Heart left ventricle (tissue), 16 donors: ENCODE measurements at regions not wholly inside any gene's neighbourhood (a gene's known extent, or its start where the extent isn't known, plus 50 kb on each side); places are given as distances from the start of the nearest gene placed in this dataset.

Source experiments
- ATAC-seq, 4 donors: fragments of 200-7000 bp; cut with Tn5 transposase; one replicate each; pipeline ENCODE4 v1.9.1; 2020 to 2022; ENCODE audit warnings: moderate library complexity in 4 of 4, mild to moderate bottlenecking in 3 of 4, moderate number of reproducible peaks in 1 of 4
- DNase-seq, 5 donors: peaks; one replicate each; pipeline ENCODE4 v3.0.0-alpha.2; 2020
- H3K27ac ChIP-seq, 12 donors: fragments of 200-600 bp; sonication (generic) in 4 of 12; one replicate each; pipeline versions ENCODE4 v1.5.0 to v1.8.0; 2016 to 2022; ENCODE audit warnings: mild to moderate bottlenecking in 2 of 12
- H3K27me3 ChIP-seq, 9 donors: fragments of 200-600 bp; sonication (generic) in 2 of 9; one replicate each; pipeline versions ENCODE4 v1.5.1 to v1.8.0; 2016 to 2022; ENCODE audit warnings: mild to moderate bottlenecking in 3 of 9
- H3K36me3 ChIP-seq, 9 donors: fragments of 200-600 bp; sonication (generic) in 2 of 9; one replicate each; pipeline versions ENCODE4 v1.5.0 to v1.8.0; 2018 to 2022; ENCODE audit warnings: mild to moderate bottlenecking in 2 of 9
- H3K4me1 ChIP-seq, 12 donors: fragments of 200-600 bp; sonication (generic) in 4 of 12; one replicate each; pipeline versions ENCODE4 v1.5.0 to v1.8.0; 2016 to 2022; ENCODE audit warnings: mild to moderate bottlenecking in 3 of 12
- H3K4me3 ChIP-seq, 12 donors: fragments of 200-600 bp; sonication (generic) in 4 of 12; one replicate each; pipeline versions ENCODE4 v1.5.0 to v1.8.0; 2017 to 2022; ENCODE audit warnings: mild to moderate bottlenecking in 9 of 12, moderate library complexity in 4 of 12
- H3K9me3 ChIP-seq, 12 donors: fragments of 200-600 bp; sonication (generic) in 4 of 12; one replicate each; pipeline versions ENCODE4 v1.5.0 to v1.8.0; 2016 to 2022; ENCODE audit warnings: mild to moderate bottlenecking in 1 of 12
- POLR2A ChIP-seq, 2 donors: fragments of 450-650 bp; IDR thresholded peaks; one replicate each; pipeline ENCODE4 v1.6.1; 2017; ENCODE audit warnings: antibody characterized with exemption in 2 of 2, mild to moderate bottlenecking in 2 of 2, moderate library complexity in 2 of 2
- WGBS, 4 donors: extraction: QIAGEN DNeasy Blood & Tissue Kit in 2 of 4; methylation state at CpG; one replicate each; pipeline versions ENCODE4 v1.1.5 to v1.1.7; 2013 to 2018; 5-methylcytosine and 5-hydroxymethylcytosine counted together
- intact Hi-C, 10 donors: fragments of 100-400 bp; cut with DNase I; formaldehyde crosslinking; loops; one replicate each; pipeline versions ENCODE4 v1.11.1 to v1.14.2; 2022
- TF ChIP-seq, protein P1 (sequence below), 12 donors: fragments of 200-600 bp; sonication (generic) in 4 of 12; IDR thresholded peaks; one replicate each; pipeline versions ENCODE4 v1.5.0 to v1.8.0; 2018 to 2022; ENCODE audit warnings: antibody characterized with exemption in 12 of 12, mild to moderate bottlenecking in 5 of 12
- donor health status: ischemic (EF 13 %, LVEDD 7.1; RV severe dilation, severe dysfunction).
- donor health status: healthy with polysubstance abuse.
- donor health status: DM: no; HTN: yes; CAD: no.
- donor health status: DM: no; HTN: no; CAD: no.
- donor health status: ischemic (EF 25% LVEDD 6.9; RV normal size, moderate dysfunction).
- donor health status: ischemic (EF 25% LVEDD 5.7; RV mildly dilated, moderate dysfunction).
- donor health status: healthy.
- donor health status: DM: yes; HTN: yes; CAD: no.
- donor health status: ischemic (EF 35%, LVEDD 5.7; RV mildly dilated, moderate dysfunction).
- donor health status: nonischemic (EF 11% LVEDD 7.7; RV severe dilation, severe dysfunction).
- donor health status: DM: yes; HTN: yes; CAD: no.
- donor health status: PGD.
- donor health status: ischemic (EF 29% LVEDD 5.4; RV normal size, mild dysfunction).
- donor health status: nonischemic (EF 23%, LVEDD 6.1; RV moderate dilation, normal function).

GRCh38 chr16:82454566-82454965, 172.2 kb upstream of the CDH13 start:
- Histone ChIP-seq H3K4me3 (no peak overlapping the region), H3K27me3 (peaks cover 0 to 5% (median 0%) of the 10 kb centered on the region in 9 donors), H3K27ac (no peak overlapping the region), H3K4me1 (no peaks in the 10 kb centered on the region), H3K36me3 (no peaks in the 10 kb centered on the region), H3K9me3 (no peaks in the 10 kb centered on the region)
- 72 to 92% (median 89%) methylated on average over 6 of the region's 6 CpGs for WGBS, 4 donors
- intact Hi-C loops, result loop anchor here in 4 of 10 donors (10.0 kb wide), 4 partner anchors 90 to 190 kb away; no protein-coding TSS in a partner anchor
- TF ChIP-seq, protein P1, sequence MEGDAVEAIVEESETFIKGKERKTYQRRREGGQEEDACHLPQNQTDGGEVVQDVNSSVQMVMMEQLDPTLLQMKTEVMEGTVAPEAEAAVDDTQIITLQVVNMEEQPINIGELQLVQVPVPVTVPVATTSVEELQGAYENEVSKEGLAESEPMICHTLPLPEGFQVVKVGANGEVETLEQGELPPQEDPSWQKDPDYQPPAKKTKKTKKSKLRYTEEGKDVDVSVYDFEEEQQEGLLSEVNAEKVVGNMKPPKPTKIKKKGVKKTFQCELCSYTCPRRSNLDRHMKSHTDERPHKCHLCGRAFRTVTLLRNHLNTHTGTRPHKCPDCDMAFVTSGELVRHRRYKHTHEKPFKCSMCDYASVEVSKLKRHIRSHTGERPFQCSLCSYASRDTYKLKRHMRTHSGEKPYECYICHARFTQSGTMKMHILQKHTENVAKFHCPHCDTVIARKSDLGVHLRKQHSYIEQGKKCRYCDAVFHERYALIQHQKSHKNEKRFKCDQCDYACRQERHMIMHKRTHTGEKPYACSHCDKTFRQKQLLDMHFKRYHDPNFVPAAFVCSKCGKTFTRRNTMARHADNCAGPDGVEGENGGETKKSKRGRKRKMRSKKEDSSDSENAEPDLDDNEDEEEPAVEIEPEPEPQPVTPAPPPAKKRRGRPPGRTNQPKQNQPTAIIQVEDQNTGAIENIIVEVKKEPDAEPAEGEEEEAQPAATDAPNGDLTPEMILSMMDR (IDR thresholded peaks at IDR 0.05), result no peak
- TF ChIP-seq POLR2A (IDR thresholded peaks at IDR 0.05), result no peak
- ATAC-seq, result no peak
- DNase-seq, result no peak

DNA sequence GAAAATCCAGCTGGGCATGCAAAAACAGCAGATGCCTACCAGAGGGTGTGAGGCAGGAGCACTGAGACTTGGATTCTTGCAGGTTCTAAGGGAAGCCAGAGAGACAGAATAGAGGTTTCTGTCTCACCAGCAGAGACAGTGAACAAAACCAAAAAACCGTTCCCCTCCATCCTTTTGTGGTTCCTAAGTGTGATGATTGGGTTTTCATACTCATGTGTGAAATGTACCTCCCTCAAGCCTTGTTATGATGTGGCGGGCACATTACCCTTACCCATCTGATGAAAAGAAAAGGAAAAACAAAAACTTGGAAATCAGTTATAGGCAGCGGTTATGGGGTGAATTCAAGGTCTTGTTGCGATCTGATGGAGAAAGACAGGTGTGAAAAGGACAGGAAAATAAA, 172.6 kb upstream of the CDH13 start:
- intact Hi-C loops, result loop anchor here in 4 of 10 donors (10.0 kb wide), 4 partner anchors 89 to 189 kb away; no protein-coding TSS in a partner anchor
- TF ChIP-seq, protein P1 (IDR thresholded peaks at IDR 0.05), result no peak
- TF ChIP-seq POLR2A (IDR thresholded peaks at IDR 0.05), result no peak
- Histone ChIP-seq H3K4me3 (no peak overlapping the region), H3K9me3 (no peaks in the 10 kb centered on the region), H3K27me3 (peaks cover 0 to 5% (median 0%) of the 10 kb centered on the region in 9 donors), H3K27ac (no peak overlapping the region), H3K4me1 (no peaks in the 10 kb centered on the region), H3K36me3 (no peaks in the 10 kb centered on the region)
- DNase-seq, result no peak
- WGBS, 4 donors, result 89 to 94% (median 92%) methylated on average over 4 of the region's 4 CpGs
- ATAC-seq, result no peak

DNA sequence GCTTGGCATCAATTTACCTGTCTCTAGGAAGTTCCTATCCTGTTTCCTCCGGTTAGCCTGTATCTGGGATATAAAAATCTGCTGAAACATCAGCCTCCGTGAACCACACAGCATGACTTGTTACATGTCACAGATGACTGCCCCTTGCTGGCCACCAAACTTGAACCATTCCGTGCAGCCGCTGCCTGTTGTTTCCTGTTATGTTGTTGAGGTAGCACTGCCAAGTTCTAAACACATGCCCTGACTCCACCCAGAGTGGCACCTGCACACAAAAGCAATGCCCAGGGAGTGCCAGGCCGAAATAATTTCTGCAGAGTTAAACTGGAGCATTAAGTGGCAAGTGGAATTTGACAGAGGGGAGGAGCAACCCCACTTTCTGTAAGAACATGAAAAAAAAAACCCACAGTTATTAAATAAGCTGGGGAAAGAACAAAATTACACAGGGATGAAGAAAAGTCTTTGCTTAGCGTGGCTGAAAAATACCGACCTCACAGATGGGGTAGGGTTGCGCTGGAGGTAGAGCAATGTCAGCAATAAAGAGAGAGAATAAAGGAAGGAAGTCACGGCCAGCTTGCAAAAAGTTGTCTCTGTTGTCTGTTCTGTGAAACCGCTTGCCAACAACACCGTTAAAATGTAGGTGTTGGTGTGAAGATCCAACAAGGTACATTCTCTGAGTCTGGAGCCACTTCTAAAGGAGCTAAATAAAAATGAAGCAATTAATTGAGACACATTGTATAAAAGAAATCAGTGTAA, 174.6 kb upstream of the CDH13 start:
- Histone ChIP-seq H3K27me3 (peaks cover 0 to 5% (median 0%) of the 10 kb centered on the region in 9 donors), H3K9me3 (no peaks in the 10 kb centered on the region), H3K27ac (no peak overlapping the region), H3K4me3 (no peak overlapping the region), H3K4me1 (no peaks in the 10 kb centered on the region), H3K36me3 (no peaks in the 10 kb centered on the region)
- ATAC-seq (no peak), DNase-seq (no peak)
- intact Hi-C loops, result loop anchor here in 4 of 10 donors (10.0 kb wide), 4 partner anchors 87 to 187 kb away; no protein-coding TSS in a partner anchor
- TF ChIP-seq, protein P1 (IDR thresholded peaks at IDR 0.05), result no peak
- TF ChIP-seq POLR2A (IDR thresholded peaks at IDR 0.05), result no peak
- 81 to 86% (median 83%) methylated on average over 11 of the region's 11 CpGs for WGBS, 4 donors

GRCh38 chr16:82451449-82451848, 175.3 kb upstream of the CDH13 start:
- Histone ChIP-seq H3K4me3 (no peak overlapping the region), H3K36me3 (no peaks in the 10 kb centered on the region), H3K27me3 (peaks cover 0 to 5% (median 0%) of the 10 kb centered on the region in 9 donors), H3K9me3 (no peaks in the 10 kb centered on the region), H3K27ac (no peak overlapping the region), H3K4me1 (no peaks in the 10 kb centered on the region)
- 51 to 61% (median 56%) methylated on average over 3 of the region's 3 CpGs for WGBS, 4 donors
- intact Hi-C loops, result loop anchor here in 4 of 10 donors (10.0 kb wide), 4 partner anchors 87 to 187 kb away; no protein-coding TSS in a partner anchor
- ATAC-seq (no peak), DNase-seq (no peak)
- no peak for TF ChIP-seq POLR2A (IDR thresholded peaks at IDR 0.05)
- TF ChIP-seq, protein P1 (IDR thresholded peaks at IDR 0.05), result no peak
